Stomach (tissue), 8 donors: ENCODE measurements at regions not wholly inside any gene's neighbourhood (a gene's known extent, or its start where the extent isn't known, plus 50 kb on each side); places are given as distances from the start of the nearest gene placed in this dataset.

Experiments
- DNase-seq, 2 donors: peaks; one replicate each; pipeline versions ENCODE4 v3.0.0 to v3.0.0-alpha.2; 2013 to 2019
- H3K27ac ChIP-seq, 5 donors: fragments of 200-600 bp in 4 of 5; sonication (generic) in 4 of 5; one replicate each; pipeline ENCODE4 v1.5.1; 2013 to 2019; ENCODE audit warnings: mild to moderate bottlenecking in 1 of 5, moderate library complexity in 1 of 5
- H3K27me3 ChIP-seq, 3 donors: fragments of 200-600 bp; sonication (generic); one replicate each; pipeline ENCODE4 v1.5.1; 2017 to 2019; ENCODE audit warnings: mixed run types in 1 of 3
- H3K36me3 ChIP-seq, 4 donors: fragments of 200-600 bp; sonication (generic); 1 replicate in 3 of 4; 2 replicates in 1 of 4; pipeline ENCODE4 v1.5.1; 2016 to 2019
- H3K4me1 ChIP-seq, 4 donors: fragments of 200-600 bp; sonication (generic); one replicate each; pipeline ENCODE4 v1.5.1; 2016 to 2019
- H3K4me3 ChIP-seq, 4 donors: fragments of 200-600 bp; sonication (generic) in 3 of 4; one replicate each; pipeline ENCODE4 v1.5.1; 2016 to 2019; ENCODE audit warnings: mild to moderate bottlenecking in 1 of 4
- H3K9me3 ChIP-seq, 4 donors: fragments of 200-600 bp; sonication (generic); one replicate each; pipeline ENCODE4 v1.5.1; 2016 to 2019
- EP300 ChIP-seq: sonication (generic); formaldehyde crosslinking; IDR thresholded peaks from one replicate; pipeline ENCODE4 v1.6.1; 2017; ENCODE audit warnings: antibody characterized with exemption
- POLR2A ChIP-seq, 4 donors: fragments of 450-650 bp; IDR thresholded peaks; one replicate each; pipeline ENCODE4 v1.6.1; 2016; ENCODE audit warnings: antibody characterized with exemption in 4 of 4, control low read depth in 2 of 4, mild to moderate bottlenecking in 1 of 4, moderate library complexity in 1 of 4
- POLR2AphosphoS5 ChIP-seq, 3 donors: sonication (generic); formaldehyde crosslinking; IDR thresholded peaks; one replicate each; pipeline ENCODE4 v1.6.1; 2016; ENCODE audit warnings: antibody characterized with exemption in 3 of 3
- WGBS, 5 donors: extraction: QIAGEN DNeasy Blood & Tissue Kit in 3 of 5; methylation state at CpG; one replicate each; pipeline versions ENCODE4 v1.1.5 to v1.1.7; 2013 to 2018; 5-methylcytosine and 5-hydroxymethylcytosine counted together
- intact Hi-C: fragments of 100-400 bp; cut with DNase I; formaldehyde crosslinking; loops from one replicate; pipeline ENCODE4 v1.15.1; 2023; ENCODE audit warnings: low total_unique reads
- TF ChIP-seq, protein P1 (sequence below), 7 experiments: fragments of 450-650 bp in 4 of 7; fragments of 200-600 bp in 3 of 7; sonication (generic) in 3 of 7; IDR thresholded peaks; one replicate each; pipeline ENCODE4 v1.5.1; 2016 to 2019; ENCODE audit warnings: antibody characterized with exemption in 7 of 7, control low read depth in 2 of 7, mild to moderate bottlenecking in 1 of 7
- donor health status: healthy with polysubstance abuse.
- donor health status: Bipolar disorder and iron deficiency.
- donor health status: healthy.

DNA sequence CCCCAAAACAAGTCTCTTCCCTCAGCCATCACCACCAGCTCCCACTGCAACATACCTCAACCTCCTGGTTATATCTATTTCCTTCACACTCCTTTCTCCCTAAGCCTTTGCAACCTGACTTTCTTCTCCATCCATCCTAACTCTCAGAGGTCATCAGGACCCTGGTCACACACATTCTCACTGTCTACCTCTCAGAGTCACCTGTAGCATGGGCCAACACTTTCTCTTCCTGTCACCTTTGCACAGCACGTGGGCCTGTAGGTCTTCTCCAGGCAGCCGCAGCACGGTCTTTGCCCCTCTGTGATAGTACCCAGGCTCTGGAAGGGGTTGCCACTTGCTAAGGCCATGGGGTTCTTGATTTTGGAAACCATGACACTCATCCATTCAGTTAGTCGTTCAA lies 921.1 kb downstream of the UQCRFS1 start:
- Histone ChIP-seq H3K9me3 (no peaks in the 10 kb centered on the region), H3K4me3 (no peak overlapping the region), H3K36me3 (no peaks in the 10 kb centered on the region), H3K4me1 (peaks cover 0 to 23% (median 15%) of the 10 kb centered on the region in 4 donors), H3K27me3 (no peaks in the 10 kb centered on the region), H3K27ac (no peak overlapping the region)
- DNase-seq, result no peak
- intact Hi-C loops, result no loop called here
- TF ChIP-seq, protein P1, sequence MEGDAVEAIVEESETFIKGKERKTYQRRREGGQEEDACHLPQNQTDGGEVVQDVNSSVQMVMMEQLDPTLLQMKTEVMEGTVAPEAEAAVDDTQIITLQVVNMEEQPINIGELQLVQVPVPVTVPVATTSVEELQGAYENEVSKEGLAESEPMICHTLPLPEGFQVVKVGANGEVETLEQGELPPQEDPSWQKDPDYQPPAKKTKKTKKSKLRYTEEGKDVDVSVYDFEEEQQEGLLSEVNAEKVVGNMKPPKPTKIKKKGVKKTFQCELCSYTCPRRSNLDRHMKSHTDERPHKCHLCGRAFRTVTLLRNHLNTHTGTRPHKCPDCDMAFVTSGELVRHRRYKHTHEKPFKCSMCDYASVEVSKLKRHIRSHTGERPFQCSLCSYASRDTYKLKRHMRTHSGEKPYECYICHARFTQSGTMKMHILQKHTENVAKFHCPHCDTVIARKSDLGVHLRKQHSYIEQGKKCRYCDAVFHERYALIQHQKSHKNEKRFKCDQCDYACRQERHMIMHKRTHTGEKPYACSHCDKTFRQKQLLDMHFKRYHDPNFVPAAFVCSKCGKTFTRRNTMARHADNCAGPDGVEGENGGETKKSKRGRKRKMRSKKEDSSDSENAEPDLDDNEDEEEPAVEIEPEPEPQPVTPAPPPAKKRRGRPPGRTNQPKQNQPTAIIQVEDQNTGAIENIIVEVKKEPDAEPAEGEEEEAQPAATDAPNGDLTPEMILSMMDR (IDR thresholded peaks at IDR 0.05), result no peak
- TF ChIP-seq POLR2AphosphoS5 (IDR thresholded peaks at IDR 0.05) (no peak), POLR2A (IDR thresholded peaks at IDR 0.05) (no peak), EP300 (no peak)
- 50 to 92% (median 60%) methylated on average over 4 of the region's 4 CpGs for WGBS, 5 donors

DNA sequence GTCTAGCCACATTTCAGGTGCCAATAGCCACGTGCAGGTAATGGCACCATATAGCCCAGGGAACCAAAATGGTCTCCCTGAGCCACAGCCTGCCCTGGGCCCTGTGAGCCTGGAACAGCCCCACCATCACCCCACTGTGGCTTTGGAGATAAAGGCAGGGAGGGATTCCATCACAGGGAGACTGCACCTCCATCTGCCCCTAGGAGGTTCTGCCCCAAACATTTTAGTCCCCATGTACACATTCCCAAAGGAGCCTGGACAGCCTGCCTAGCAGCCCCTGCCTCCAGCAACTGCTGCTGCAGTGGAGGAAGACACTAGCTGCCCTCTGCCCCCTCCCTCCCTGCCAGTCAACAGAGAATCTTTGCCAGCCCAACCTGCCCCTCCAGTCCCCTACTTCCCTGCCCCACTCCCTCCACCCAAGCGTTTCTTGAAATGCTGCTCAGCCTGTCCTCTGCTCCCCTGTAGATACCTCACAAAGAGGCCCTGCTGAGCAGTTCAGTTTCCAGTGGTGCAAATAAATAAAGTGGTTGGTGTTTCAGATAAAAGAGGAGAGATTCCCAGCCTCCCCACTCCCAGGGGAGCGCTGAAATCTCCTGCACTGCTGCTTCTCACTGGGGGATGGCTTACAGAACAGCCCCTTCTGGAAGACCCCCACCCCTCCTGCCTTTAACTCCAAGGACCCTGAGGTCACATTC lies 921.8 kb downstream of the UQCRFS1 start:
- Histone ChIP-seq H3K4me3 (no peak overlapping the region), H3K4me1 (peaks cover 0 to 23% (median 15%) of the 10 kb centered on the region in 4 donors), H3K36me3 (no peaks in the 10 kb centered on the region), H3K27ac (no peak overlapping the region), H3K9me3 (peaks cover 0 to under 1% (median 0%) of the 10 kb centered on the region in 4 donors), H3K27me3 (no peaks in the 10 kb centered on the region)
- whole genome bisulfite sequencing, 5 donors, result 43 to 67% (median 50%) methylated on average over 2 to 3 of the region's 3 CpGs
- intact Hi-C loops, result no loop called here
- TF ChIP-seq POLR2AphosphoS5 (IDR thresholded peaks at IDR 0.05) (no peak), EP300 (no peak), POLR2A (IDR thresholded peaks at IDR 0.05) (no peak)
- TF ChIP-seq, protein P1 (IDR thresholded peaks at IDR 0.05), result no peak
- DNase-seq, result no peak

DNA sequence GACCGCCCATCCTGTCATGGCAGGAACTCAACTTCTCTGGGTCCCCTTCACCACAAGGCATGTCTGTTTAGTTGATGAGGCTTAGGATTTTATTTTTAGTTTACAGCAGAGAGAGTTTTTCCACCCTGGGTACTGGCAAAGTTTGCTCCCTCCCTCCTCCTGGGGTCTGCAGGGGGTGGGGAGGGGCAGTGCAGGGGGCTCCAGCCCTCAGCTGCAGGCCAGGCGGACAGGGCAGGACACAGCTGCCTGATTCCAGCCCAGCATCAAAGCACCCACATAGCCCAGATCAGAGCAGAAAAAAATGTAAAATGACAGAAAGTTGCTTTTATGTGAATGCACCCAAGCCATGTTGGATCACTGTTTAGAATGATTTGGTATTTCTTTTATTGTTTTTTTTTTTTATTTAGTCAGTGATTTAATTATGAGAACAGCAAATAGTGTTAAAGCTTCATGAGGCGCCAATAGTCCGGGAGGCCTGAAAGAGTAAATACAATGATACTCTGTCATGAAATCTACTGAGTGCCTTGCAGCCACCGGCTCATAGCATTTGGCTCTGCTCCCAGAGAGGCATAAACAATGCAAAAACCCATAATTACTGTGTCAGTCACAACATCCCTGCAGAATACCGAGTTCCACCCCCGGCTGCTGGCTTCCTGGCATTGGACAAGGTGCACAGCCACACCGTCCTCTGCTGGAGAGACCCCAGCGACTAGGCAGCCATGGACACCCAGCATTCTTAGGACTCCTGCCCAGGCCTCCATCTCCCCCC lies 923.5 kb downstream of the UQCRFS1 start:
- Histone ChIP-seq H3K27me3 (no peaks in the 10 kb centered on the region), H3K4me3 (no peak overlapping the region), H3K4me1 (peaks cover 0 to 23% (median 15%) of the 10 kb centered on the region in 4 donors), H3K9me3 (peaks cover 0 to 4% (median 0%) of the 10 kb centered on the region in 4 donors), H3K36me3 (no peaks in the 10 kb centered on the region), H3K27ac (peak overlapping the region in 1 of 5 donors; percentile 25)
- peak in 1 of 2 donors; percentile 88 for DNase-seq
- WGBS, 5 donors, result 18 to 25% (median 23%) methylated on average over 9 of the region's 9 CpGs
- intact Hi-C loops, result no loop called here
- TF ChIP-seq, protein P1 (IDR thresholded peaks at IDR 0.05), result no peak
- TF ChIP-seq POLR2AphosphoS5 (IDR thresholded peaks at IDR 0.05) (no peak), POLR2A (IDR thresholded peaks at IDR 0.05) (no peak), EP300 (no peak)

DNA sequence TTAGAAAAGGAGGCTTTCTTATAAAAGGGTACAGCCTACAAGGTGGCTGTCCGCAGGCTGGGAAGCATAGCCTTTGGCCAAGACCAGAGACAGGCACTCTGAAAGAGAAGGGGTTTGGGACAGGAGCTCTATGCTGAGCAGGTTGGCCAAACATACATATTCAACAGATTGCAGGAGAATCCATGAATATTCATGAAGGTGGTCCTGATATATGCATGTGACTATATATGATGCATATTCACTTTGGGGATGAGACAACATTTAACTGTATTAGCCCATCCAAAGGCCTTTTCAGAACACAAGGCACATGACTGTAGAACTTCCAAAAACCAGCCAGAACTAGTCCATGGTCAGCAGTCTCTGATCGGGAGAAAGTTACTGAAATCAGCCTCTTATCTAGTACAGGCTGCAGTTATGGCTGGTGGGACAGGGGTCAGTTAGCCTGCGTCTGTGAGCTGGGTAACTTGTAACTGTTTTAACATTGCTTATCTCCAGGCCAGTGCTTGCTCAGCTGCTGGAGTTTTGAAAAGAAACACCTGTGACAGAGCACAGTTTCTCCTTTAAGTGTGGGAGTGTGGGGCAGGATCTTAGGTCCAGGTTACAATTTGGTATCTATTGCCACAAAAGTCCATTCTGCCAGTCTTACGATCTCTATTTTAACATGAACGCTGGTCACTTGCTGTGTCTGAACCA lies 924.2 kb downstream of the UQCRFS1 start:
- Histone ChIP-seq H3K4me1 (peaks cover 0 to 23% (median 15%) of the 10 kb centered on the region in 4 donors), H3K9me3 (peaks cover 0 to 4% (median 0%) of the 10 kb centered on the region in 4 donors), H3K4me3 (no peak overlapping the region), H3K27ac (peak overlapping the region in 2 of 5 donors; percentile 9 to 25), H3K36me3 (no peaks in the 10 kb centered on the region), H3K27me3 (no peaks in the 10 kb centered on the region)
- intact Hi-C loops, result no loop called here
- 31 to 63% (median 41%) methylated on average over 5 of the region's 5 CpGs for WGBS, 5 donors
- TF ChIP-seq POLR2AphosphoS5 (IDR thresholded peaks at IDR 0.05), result no peak
- TF ChIP-seq, protein P1 (IDR thresholded peaks at IDR 0.05), result no peak
- TF ChIP-seq EP300, result no peak
- no peak for TF ChIP-seq POLR2A (IDR thresholded peaks at IDR 0.05)
- peak in 1 of 2 donors; percentile 58 for DNase-seq
